SK-N-MC (cell line): ENCODE measurements at regions not wholly inside any gene's neighbourhood (a gene's known extent, or its start where the extent isn't known, plus 50 kb on each side); places are given as distances from the start of the nearest gene placed in this dataset.

ENCODE experiments used
- DNase-seq: peaks from one replicate; pipeline ENCODE4 v3.0.0-alpha.2; 2011; ENCODE audit warnings: low read depth, low spot score
- H3K27ac ChIP-seq: fragments of 200-600 bp; sonication (generic); 2 replicates; pipeline ENCODE4 v1.5.1; 2016; ENCODE audit warnings: mixed run types
- H3K36me3 ChIP-seq: fragments of 200-600 bp; sonication (generic); 2 replicates; pipeline ENCODE4 v1.6.1; 2017; ENCODE audit warnings: antibody characterized with exemption, low read length, mixed read lengths; ENCODE audit not compliant: insufficient read depth
- H3K4me3 ChIP-seq: fragments of 200-600 bp; sonication (generic); 2 replicates; pipeline ENCODE4 v1.5.1; 2016
- H3K9ac ChIP-seq: fragments of 200-600 bp; sonication (generic); 2 replicates; pipeline ENCODE4 v1.8.0; 2017; ENCODE audit warnings: mixed run types, mixed read lengths; ENCODE audit not compliant: insufficient read length
- H3K9me3 ChIP-seq: fragments of 200-600 bp; sonication (generic); 2 replicates; pipeline ENCODE4 v1.6.1; 2017; ENCODE audit warnings: low read depth, mild to moderate bottlenecking, antibody characterized with exemption, low read length, moderate library complexity, mixed read lengths
- EZH2 ChIP-seq: fragments of 200-600 bp; sonication (generic); IDR thresholded peaks from one replicate; pipeline ENCODE4 v1.6.1; 2017; ENCODE audit warnings: antibody characterized with exemption
- FOXP2 ChIP-seq: optimal IDR thresholded peaks from 2 replicates; pipeline ENCODE3; 2011; ENCODE audit warnings: mild to moderate bottlenecking, moderate library complexity; ENCODE audit not compliant: insufficient read depth; ENCODE audit errors: extremely low read length, control extremely low read depth
- POLR2AphosphoS5 ChIP-seq: IDR thresholded peaks from 2 replicates; pipeline ENCODE4 v1.6.1; 2012; ENCODE audit warnings: mild to moderate bottlenecking, low read depth, low read length, borderline replicate concordance

- no peaks in the 10 kb centered on the region for H3K9me3 ChIP-seq
- no peak for DNase-seq
- no peak overlapping the region for H3K27ac ChIP-seq
- H3K9ac ChIP-seq: no peak overlapping the region
- H3K4me3 ChIP-seq: no peak overlapping the region
- TF ChIP-seq POLR2AphosphoS5 (no peak), FOXP2 (no peak), EZH2 (no peak)
- no peaks in the 10 kb centered on the region for H3K36me3 ChIP-seq
These were observed 728.8 kb downstream of the NR2F2 start for GRCh38 chr15:97059281-97059680.

GRCh38 chr15:97061392-97061791, 730.9 kb downstream of the NR2F2 start:
- Histone ChIP-seq H3K27ac (no peak overlapping the region), H3K36me3 (no peaks in the 10 kb centered on the region)
- TF ChIP-seq EZH2 (no peak), FOXP2 (no peak), POLR2AphosphoS5 (no peak)

DNA sequence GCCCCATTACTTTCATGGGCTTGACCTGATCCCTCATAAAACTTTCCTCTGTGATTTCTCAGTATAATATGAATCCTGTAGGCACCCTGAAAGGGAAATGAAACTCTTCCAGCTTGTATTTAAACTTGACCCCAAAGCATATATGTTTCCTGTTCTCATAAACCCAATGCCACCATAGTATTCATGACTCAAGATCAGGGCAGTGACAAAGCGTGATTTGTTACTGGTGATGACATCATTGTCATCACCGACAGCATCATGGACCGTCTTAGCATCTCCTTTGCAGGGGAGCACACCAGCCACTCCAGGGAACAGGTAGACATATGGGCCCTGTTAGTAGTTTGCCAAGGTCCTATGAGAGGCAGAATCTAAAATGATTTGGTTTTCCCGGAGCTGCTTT, 741.2 kb downstream of the NR2F2 start:
- DNase-seq: no peak
- Histone ChIP-seq H3K4me3 (no peak overlapping the region), H3K27ac (no peak overlapping the region), H3K9me3 (no peaks in the 10 kb centered on the region), H3K9ac (no peak overlapping the region), H3K36me3 (no peaks in the 10 kb centered on the region)
- TF ChIP-seq EZH2: no peak

More at GRCh38 chr15:97061392-97061791, 730.9 kb downstream of the NR2F2 start:
- Histone ChIP-seq H3K4me3 (no peak overlapping the region), H3K9me3 (no peaks in the 10 kb centered on the region), H3K9ac (no peak overlapping the region)
- DNase-seq: no peak

DNA sequence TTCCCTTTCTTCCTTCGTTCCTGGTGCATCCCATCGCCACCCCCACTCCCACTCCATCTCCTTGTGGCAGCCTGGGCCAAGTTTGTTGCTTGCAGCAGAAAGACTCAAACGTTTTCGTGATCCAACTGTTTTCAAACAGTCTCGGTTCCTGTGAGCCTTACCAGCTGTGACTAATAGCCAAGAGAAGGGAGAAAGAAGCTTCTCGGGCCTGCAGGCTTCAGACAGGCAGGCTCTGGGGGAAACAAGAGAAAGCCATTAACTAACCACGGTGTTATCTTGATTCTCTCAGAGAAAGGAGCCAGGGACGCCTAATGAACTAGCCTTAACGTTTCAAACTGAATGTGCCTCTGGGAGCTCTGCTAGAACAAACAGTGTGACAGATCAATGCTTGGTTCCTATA, 742.0 kb downstream of the NR2F2 start:
- TF ChIP-seq EZH2 (no peak), POLR2AphosphoS5 (no peak), FOXP2 (no peak)
- H3K9me3 ChIP-seq: no peaks in the 10 kb centered on the region

DNA sequence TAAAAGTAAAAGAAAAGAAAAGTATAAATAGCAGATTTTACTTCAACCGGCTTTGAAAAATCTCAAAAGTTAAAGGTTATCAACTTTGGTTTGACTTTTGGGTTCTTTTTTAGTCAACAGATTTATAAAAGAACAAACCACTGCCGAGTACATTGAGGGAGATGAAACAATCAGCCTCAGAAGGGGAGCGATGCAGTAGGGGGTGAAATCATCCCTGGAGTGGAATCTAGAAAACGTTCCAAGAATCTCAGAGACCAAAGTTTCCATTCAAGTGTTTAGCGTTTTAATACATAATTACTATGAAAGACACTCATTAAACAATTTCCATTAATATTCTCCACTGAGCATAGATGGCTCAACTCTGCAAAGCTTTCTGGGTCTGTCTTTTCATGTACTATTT, 745.5 kb downstream of the NR2F2 start:
- H3K9me3 ChIP-seq: no peaks in the 10 kb centered on the region
- no peak for DNase-seq

More for the DNA sequence above, 742.0 kb downstream of the NR2F2 start:
- Histone ChIP-seq H3K9ac (no peak overlapping the region), H3K27ac (no peak overlapping the region), H3K36me3 (no peaks in the 10 kb centered on the region), H3K4me3 (no peak overlapping the region)
- no peak for DNase-seq

GRCh38 chr15:97077975-97078374, 747.5 kb downstream of the NR2F2 start:
- Histone ChIP-seq H3K36me3 (no peaks in the 10 kb centered on the region), H3K4me3 (no peak overlapping the region), H3K9ac (no peak overlapping the region), H3K9me3 (no peaks in the 10 kb centered on the region), H3K27ac (no peak overlapping the region)
- TF ChIP-seq FOXP2 (no peak), POLR2AphosphoS5 (no peak), EZH2 (no peak)
- DNase-seq: no peak

More for the DNA sequence above, 745.5 kb downstream of the NR2F2 start:
- Histone ChIP-seq H3K27ac (no peak overlapping the region), H3K9ac (no peak overlapping the region), H3K36me3 (no peaks in the 10 kb centered on the region), H3K4me3 (no peak overlapping the region)
- no peak for TF ChIP-seq POLR2AphosphoS5
- no peak for TF ChIP-seq FOXP2

DNA sequence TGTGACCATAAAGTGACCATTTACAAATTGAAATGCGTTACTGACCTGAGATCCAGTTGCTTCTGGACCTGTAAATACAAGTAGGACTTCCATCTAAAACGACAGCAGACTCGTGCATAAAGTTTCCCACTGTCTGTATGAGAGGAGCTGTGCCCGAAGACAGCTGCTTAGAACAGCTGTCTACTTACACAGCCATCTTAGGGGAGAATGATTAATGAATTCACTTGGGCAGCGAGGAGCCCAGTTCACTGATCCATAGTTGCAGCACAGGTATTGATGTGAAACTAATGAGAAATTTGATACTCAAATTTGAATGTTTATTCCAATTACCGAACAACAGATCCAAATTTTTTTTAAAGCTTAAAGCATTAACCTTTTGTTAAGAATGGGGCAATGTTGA, 748.1 kb downstream of the NR2F2 start:
- Histone ChIP-seq H3K27ac (no peak overlapping the region), H3K36me3 (no peaks in the 10 kb centered on the region), H3K4me3 (no peak overlapping the region), H3K9ac (no peak overlapping the region), H3K9me3 (no peaks in the 10 kb centered on the region)
- DNase-seq: no peak
- TF ChIP-seq POLR2AphosphoS5 (no peak), EZH2 (no peak), FOXP2 (no peak)

DNA sequence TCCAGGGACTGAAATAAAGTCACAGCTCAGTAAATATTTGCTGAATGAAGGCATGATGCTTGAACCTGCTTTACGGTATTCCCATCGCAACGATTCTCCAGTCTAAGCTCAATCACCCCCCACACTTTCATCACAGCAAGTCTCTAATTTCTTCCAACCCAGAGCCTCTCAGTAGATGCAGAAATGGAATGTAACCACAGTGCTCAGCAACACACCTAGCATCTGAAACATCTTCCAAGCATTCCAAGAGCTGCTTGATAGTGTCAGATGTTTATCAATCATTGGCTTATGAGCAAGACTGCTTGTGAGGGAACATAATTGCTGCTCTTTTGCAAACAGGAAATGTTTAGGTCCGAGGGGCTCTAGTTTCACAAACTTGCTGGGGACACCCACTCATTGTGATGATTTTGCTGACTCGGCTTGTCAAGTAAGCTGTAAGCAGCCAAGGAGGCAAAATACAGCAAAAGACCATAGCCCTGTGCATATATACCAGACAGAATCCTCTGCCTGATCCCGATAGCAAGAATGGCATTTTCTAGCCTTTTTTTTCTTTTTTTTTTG, 751.2 kb downstream of the NR2F2 start:
- Histone ChIP-seq H3K9ac (no peak overlapping the region), H3K36me3 (no peaks in the 10 kb centered on the region), H3K27ac (no peak overlapping the region), H3K4me3 (no peak overlapping the region), H3K9me3 (no peaks in the 10 kb centered on the region)
- DNase-seq: no peak
- no peak for TF ChIP-seq POLR2AphosphoS5
- TF ChIP-seq EZH2: no peak
- TF ChIP-seq FOXP2: no peak

DNA sequence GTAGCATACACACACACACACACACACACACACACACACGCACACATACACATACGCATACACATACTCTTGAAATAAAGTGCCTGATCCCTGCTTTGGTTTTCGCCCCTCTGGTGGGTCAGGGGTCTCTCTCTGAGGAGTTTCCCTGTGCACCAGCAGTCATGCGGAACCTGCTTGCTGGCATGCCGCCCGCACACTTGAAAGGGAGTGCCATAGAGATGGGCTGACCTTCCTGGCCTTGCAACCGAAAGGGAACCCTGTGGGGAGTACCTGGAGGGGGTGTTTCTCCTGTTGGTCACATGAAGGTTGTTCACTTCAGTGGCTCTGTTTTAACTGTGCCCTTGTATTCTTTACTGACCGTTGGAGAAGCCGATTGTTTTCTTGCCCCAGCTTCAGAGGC, 752.3 kb downstream of the NR2F2 start:
- no peak for DNase-seq
- Histone ChIP-seq H3K36me3 (no peaks in the 10 kb centered on the region), H3K9ac (no peak overlapping the region), H3K27ac (no peak overlapping the region), H3K4me3 (no peak overlapping the region), H3K9me3 (no peaks in the 10 kb centered on the region)
- TF ChIP-seq POLR2AphosphoS5: no peak
- TF ChIP-seq EZH2: no peak
- no peak for TF ChIP-seq FOXP2
